Sigmoid colon (tissue), 4 donors: ENCODE measurements at regions not wholly inside any gene's neighbourhood (a gene's known extent, or its start where the extent isn't known, plus 50 kb on each side); places are given as distances from the start of the nearest gene placed in this dataset.

Source experiments
- CTCF ChIP-seq, 4 experiments: fragments of 450-650 bp in 3 of 4; fragments of 200-600 bp in 1 of 4; IDR thresholded peaks; one replicate each; pipeline ENCODE4 v1.5.1; 2016 to 2019; ENCODE audit warnings: antibody characterized with exemption in 4 of 4, mild to moderate bottlenecking in 3 of 4, moderate library complexity in 2 of 4
- EP300 ChIP-seq, 4 donors: sonication (generic); formaldehyde crosslinking; IDR thresholded peaks; one replicate each; pipeline ENCODE4 v1.6.1; 2017; ENCODE audit warnings: antibody characterized with exemption in 4 of 4
- POLR2A ChIP-seq, 2 donors: fragments of 450-650 bp; IDR thresholded peaks; one replicate each; pipeline ENCODE4 v1.6.1; 2016; ENCODE audit warnings: antibody characterized with exemption in 2 of 2, mild to moderate bottlenecking in 2 of 2, moderate library complexity in 2 of 2
- POLR2AphosphoS5 ChIP-seq, 4 donors: sonication (generic); formaldehyde crosslinking; IDR thresholded peaks; one replicate each; pipeline ENCODE4 v1.6.1; 2017; ENCODE audit warnings: antibody characterized with exemption in 4 of 4

DNA sequence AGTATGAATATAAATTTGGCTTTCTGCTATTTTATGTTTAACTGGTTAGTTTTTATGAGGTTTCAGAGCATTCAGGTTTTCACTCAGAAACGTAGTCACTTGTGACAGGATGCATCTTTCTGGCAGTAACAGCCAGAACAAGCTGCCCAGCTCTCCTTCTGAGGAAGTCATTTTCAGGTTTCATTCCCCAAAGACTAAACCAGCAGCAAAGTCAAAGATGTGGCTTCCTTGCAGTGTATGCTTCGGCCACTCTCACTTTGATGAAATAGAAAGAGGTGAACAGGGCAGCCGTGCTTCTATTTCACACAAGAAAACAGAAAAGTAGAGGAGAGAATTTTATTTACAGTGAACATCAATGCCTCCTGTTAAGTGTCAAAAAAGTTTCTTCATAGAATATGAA, 469.1 kb downstream of the BTBD3 start:
- no peak for TF ChIP-seq POLR2AphosphoS5 (IDR thresholded peaks at IDR 0.05)
- TF ChIP-seq CTCF (IDR thresholded peaks at IDR 0.05): no peak
- TF ChIP-seq POLR2A (IDR thresholded peaks at IDR 0.05): no peak
- no peak for TF ChIP-seq EP300 (IDR thresholded peaks at IDR 0.05)
